Endothelial cell of umbilical vein (primary cell): ENCODE measurements at regions not wholly inside any gene's neighbourhood (a gene's known extent, or its start where the extent isn't known, plus 50 kb on each side); places are given as distances from the start of the nearest gene placed in this dataset.

Experiments used
- BruUV-seq: library from RNA; stranded (reverse); fragments of 400-500 nt; replicated peaks from 2 replicates; lab custom pipeline; 2021; lab: Mats Ljungman, UMichigan
- CTCF ChIA-PET: fragments of 300-600, 350-600 bp; sonication (Branson Sonifier 250); formaldehyde crosslinking; loops from one replicate; lab custom pipeline; 2021; ENCODE audit warnings: antibody characterized with exemption, inconsistent platforms; lab: Charles Lee
- POLR2A ChIA-PET: fragments of 300-600, 350-600 bp; sonication (Branson Sonifier 250); formaldehyde crosslinking; loops from one replicate; lab custom pipeline; 2021; ENCODE audit warnings: antibody characterized with exemption, inconsistent platforms; lab: Charles Lee
- DNase-seq: peaks from one replicate; pipeline ENCODE4 v3.0.0-alpha.2; 2011; ENCODE audit warnings: low read depth, low spot score
- FAIRE-seq: peaks from 2 replicates; lab custom pipeline; 2011; peaks lifted over from hg19 to GRCh38; lab: Jason Lieb, UNC
- H2AFZ ChIP-seq: 2 replicates; pipeline ENCODE4 v1.6.0; 2012; ENCODE audit warnings: low read depth, low read length, control low read depth, inconsistent platforms
- H3K27ac ChIP-seq: 2 replicates; pipeline ENCODE4 v1.5.1; 2011; ENCODE audit warnings: low read depth, mild to moderate bottlenecking, control low read depth, low read length, moderate library complexity; ENCODE audit not compliant: insufficient read depth
- H3K27me3 ChIP-seq, 2 experiments: 2 replicates each; pipeline versions ENCODE4 v1.6.0 to v1.6.1; 2011; ENCODE audit warnings: low read length in 2 of 2, mixed read lengths in 1 of 2; ENCODE audit not compliant: control insufficient read depth in 2 of 2, insufficient read depth in 2 of 2
- H3K36me3 ChIP-seq, 2 experiments: 2 replicates in 1 of 2; 3 replicates in 1 of 2; pipeline ENCODE4 v1.5.1; 2011; ENCODE audit warnings: low read length in 2 of 2, mild to moderate bottlenecking in 1 of 2, moderate library complexity in 1 of 2; ENCODE audit not compliant: control insufficient read depth in 2 of 2, insufficient read depth in 2 of 2; ENCODE audit errors: extremely low read depth in 1 of 2
- H3K4me1 ChIP-seq: 3 replicates; pipeline ENCODE4 v1.5.1; 2011; ENCODE audit warnings: mild to moderate bottlenecking, low read length; ENCODE audit not compliant: control insufficient read depth, insufficient read depth; ENCODE audit errors: extremely low read depth
- H3K4me2 ChIP-seq: 2 replicates; pipeline ENCODE4 v1.6.1; 2011; ENCODE audit warnings: low read length, control low read depth, mixed read lengths; ENCODE audit not compliant: insufficient read depth
- H3K4me3 ChIP-seq, 3 experiments: fragments of 200-600 bp in 1 of 3; sonication (generic), shearing (Covaris generic) in 1 of 3; replicated peaks in 1 of 3; 2 replicates each; pipeline ENCODE4 v1.5.1; 2011 to 2016; ENCODE audit warnings: control low read depth in 3 of 3, low read length in 3 of 3, mild to moderate bottlenecking in 2 of 3, inconsistent platforms in 1 of 3, low read depth in 1 of 3, moderate library complexity in 1 of 3; ENCODE audit not compliant: insufficient read depth in 1 of 3
- H3K79me2 ChIP-seq: 2 replicates; pipeline ENCODE4 v1.6.0; 2012; ENCODE audit warnings: low read length, inconsistent platforms; ENCODE audit not compliant: control insufficient read depth, insufficient read depth
- H3K9ac ChIP-seq: replicated peaks from 2 replicates; pipeline ENCODE3; 2011; ENCODE audit warnings: low read length, control low read depth; ENCODE audit not compliant: insufficient read depth; ENCODE audit errors: extremely low read depth
- H3K9me1 ChIP-seq: replicated peaks from 3 replicates; pipeline ENCODE4 v1.6.0; 2011; ENCODE audit warnings: mild to moderate bottlenecking, low read length; ENCODE audit not compliant: control insufficient read depth, insufficient read depth; ENCODE audit errors: extremely low read depth
- H3K9me3 ChIP-seq: replicated peaks from 2 replicates; pipeline ENCODE4 v1.5.1; 2012; ENCODE audit warnings: low read length, inconsistent platforms; ENCODE audit not compliant: control insufficient read depth, insufficient read depth
- H4K20me1 ChIP-seq: replicated peaks from 2 replicates; pipeline ENCODE3; 2011; ENCODE audit warnings: mild to moderate bottlenecking, low read length; ENCODE audit not compliant: control insufficient read depth, insufficient read depth; ENCODE audit errors: extremely low read depth
- EZH2 ChIP-seq: IDR thresholded peaks from 2 replicates; pipeline ENCODE4 v1.6.1; 2012; ENCODE audit warnings: borderline replicate concordance, low read depth, mild to moderate bottlenecking, moderate library complexity, low read length, inconsistent platforms; ENCODE audit not compliant: severe bottlenecking
- FOS ChIP-seq: IDR thresholded peaks from 2 replicates; pipeline ENCODE4 v1.6.1; 2011; ENCODE audit warnings: mild to moderate bottlenecking, low read length, moderate library complexity, borderline replicate concordance; ENCODE audit not compliant: insufficient read depth
- GATA2 ChIP-seq: IDR thresholded peaks from 2 replicates; pipeline ENCODE4 v1.7.0; 2011; ENCODE audit warnings: low read depth, mild to moderate bottlenecking, moderate library complexity, mixed read lengths, low read length; ENCODE audit not compliant: insufficient read length, insufficient read depth
- JUN ChIP-seq: IDR thresholded peaks from 2 replicates; pipeline ENCODE4 v1.6.1; 2011; ENCODE audit warnings: borderline replicate concordance, low read depth; ENCODE audit not compliant: insufficient read length, insufficient read depth
- MYC ChIP-seq: IDR thresholded peaks from one replicate; pipeline ENCODE4 v1.6.1; 2011; ENCODE audit warnings: mild to moderate bottlenecking, low read depth, low read length
- POLR2A ChIP-seq: IDR thresholded peaks from 2 replicates; pipeline ENCODE4 v1.6.1; 2012; ENCODE audit warnings: low read depth, mild to moderate bottlenecking, control low read depth, low read length
- POLR2AphosphoS5 ChIP-seq: IDR thresholded peaks from 2 replicates; pipeline ENCODE4 v1.6.1; 2012; ENCODE audit warnings: low read depth, mild to moderate bottlenecking, control low read depth, low read length, moderate library complexity; ENCODE audit not compliant: insufficient read depth
- dilution Hi-C: fragments of 300-500 bp; cut with MboI; formaldehyde crosslinking; loops from one replicate; pipeline ENCODE4 v1.15.0; 2019; ENCODE audit warnings: low sequenced_read_pairs; ENCODE audit not compliant: extremely low pct_ligation_motif_present
- intact Hi-C: fragments of 100-400 bp; cut with micrococcal nuclease; formaldehyde crosslinking; loops from one replicate; pipeline ENCODE4 v1.10.0; 2022
- TF ChIP-seq, protein P1 (sequence below), 2 donors: IDR thresholded peaks; 1 replicate in 1 of 2; 2 replicates in 1 of 2; pipeline ENCODE4 v1.5.1; 2011; ENCODE audit warnings: low read length in 2 of 2, mild to moderate bottlenecking in 2 of 2, moderate library complexity in 2 of 2, control low read depth in 1 of 2, inconsistent platforms in 1 of 2, low read depth in 1 of 2; ENCODE audit not compliant: insufficient read depth in 1 of 2; ENCODE audit errors: extremely low read depth in 1 of 2
- TF ChIP-seq, protein P2 (sequence below): IDR thresholded peaks from 2 replicates; pipeline ENCODE4 v1.6.1; 2011; ENCODE audit not compliant: insufficient read depth, insufficient read length

DNA sequence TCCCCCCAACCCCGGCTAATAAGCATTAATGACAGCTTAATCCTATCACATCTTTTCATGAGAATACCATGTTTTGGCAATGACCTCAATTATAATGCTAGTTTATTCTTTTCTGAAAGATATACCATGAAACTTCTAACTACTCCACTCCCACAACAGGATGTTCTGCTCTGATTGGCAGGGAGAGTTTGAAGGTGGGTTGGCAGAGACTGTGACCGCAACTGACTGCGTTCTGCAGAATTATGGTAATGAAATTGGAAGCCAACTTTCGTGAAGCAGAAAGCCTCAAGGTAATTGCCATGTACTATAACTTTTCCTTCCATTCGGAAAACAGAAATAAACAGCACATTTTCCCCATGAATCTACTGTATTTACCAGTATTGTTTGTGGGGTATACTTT lies 288.2 kb upstream of the SEMA3D start:
- Histone ChIP-seq H3K4me1 (no peaks in the 10 kb centered on the region), H3K9me3 (no peaks in the 10 kb centered on the region), H3K27me3 (no peaks in the 10 kb centered on the region), H3K9ac (no peak overlapping the region), H3K4me2 (no peak overlapping the region), H3K4me3 (no peak overlapping the region), H2AFZ (no peak overlapping the region), H3K27ac (no peak overlapping the region), H3K9me1 (no peaks in the 10 kb centered on the region), H4K20me1 (no peaks in the 10 kb centered on the region), H3K79me2 (no peaks in the 10 kb centered on the region), H3K36me3 (no peaks in the 10 kb centered on the region)
- no peak for DNase-seq
- dilution Hi-C loops (no loop called here), intact Hi-C loops (no loop called here)
- ChIA-PET POLR2A (no interaction called here), CTCF (no interaction called here)
- no peak for FAIRE-seq
- BruUV-seq = no TSS peak
- TF ChIP-seq GATA2 (no peak), EZH2 (no peak), JUN (no peak), MYC (no peak), POLR2A (no peak), POLR2AphosphoS5 (no peak), FOS (no peak)
- TF ChIP-seq, protein P1, sequence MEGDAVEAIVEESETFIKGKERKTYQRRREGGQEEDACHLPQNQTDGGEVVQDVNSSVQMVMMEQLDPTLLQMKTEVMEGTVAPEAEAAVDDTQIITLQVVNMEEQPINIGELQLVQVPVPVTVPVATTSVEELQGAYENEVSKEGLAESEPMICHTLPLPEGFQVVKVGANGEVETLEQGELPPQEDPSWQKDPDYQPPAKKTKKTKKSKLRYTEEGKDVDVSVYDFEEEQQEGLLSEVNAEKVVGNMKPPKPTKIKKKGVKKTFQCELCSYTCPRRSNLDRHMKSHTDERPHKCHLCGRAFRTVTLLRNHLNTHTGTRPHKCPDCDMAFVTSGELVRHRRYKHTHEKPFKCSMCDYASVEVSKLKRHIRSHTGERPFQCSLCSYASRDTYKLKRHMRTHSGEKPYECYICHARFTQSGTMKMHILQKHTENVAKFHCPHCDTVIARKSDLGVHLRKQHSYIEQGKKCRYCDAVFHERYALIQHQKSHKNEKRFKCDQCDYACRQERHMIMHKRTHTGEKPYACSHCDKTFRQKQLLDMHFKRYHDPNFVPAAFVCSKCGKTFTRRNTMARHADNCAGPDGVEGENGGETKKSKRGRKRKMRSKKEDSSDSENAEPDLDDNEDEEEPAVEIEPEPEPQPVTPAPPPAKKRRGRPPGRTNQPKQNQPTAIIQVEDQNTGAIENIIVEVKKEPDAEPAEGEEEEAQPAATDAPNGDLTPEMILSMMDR (IDR thresholded peaks at IDR 0.05; ENCODE audit: extremely low read depth in 1 of 2, insufficient read depth in 1 of 2, low read depth in 1 of 2, low read length in 2 of 2) = no peak
- TF ChIP-seq, protein P2, sequence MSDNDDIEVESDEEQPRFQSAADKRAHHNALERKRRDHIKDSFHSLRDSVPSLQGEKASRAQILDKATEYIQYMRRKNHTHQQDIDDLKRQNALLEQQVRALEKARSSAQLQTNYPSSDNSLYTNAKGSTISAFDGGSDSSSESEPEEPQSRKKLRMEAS = no peak
